HG03045 (cell line): ENCODE measurements at regions not wholly inside any gene's neighbourhood (a gene's known extent, or its start where the extent isn't known, plus 50 kb on each side); places are given as distances from the start of the nearest gene placed in this dataset.

ENCODE experiments used
- ATAC-seq: cut with Tn5 transposase; IDR thresholded peaks from one replicate; pipeline ENCODE4 v1.9.1; 2021; ENCODE audit warnings: mild to moderate bottlenecking, moderate library complexity; ENCODE audit not compliant: unreplicated experiment

DNA sequence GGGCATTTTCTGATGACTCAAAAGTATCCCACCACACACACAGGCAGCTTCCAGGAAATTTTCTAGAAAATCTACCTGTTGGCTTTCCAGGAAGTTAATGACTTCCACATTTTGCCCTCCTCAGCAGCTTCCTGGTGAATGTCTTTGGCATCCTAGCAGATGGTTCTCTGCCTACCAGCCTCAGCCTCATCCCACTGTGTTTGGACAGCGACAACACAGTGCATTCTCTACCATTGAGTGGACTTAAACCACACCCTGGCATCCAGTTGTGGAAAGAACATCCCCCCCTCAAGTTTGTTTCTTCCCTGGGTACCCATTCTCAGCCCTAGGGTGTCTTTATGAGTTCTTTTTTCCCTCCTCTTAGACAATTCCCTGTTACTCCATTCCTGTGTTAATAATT is 50.8 kb upstream of the GADL1 start:
- no peak for ATAC-seq

DNA sequence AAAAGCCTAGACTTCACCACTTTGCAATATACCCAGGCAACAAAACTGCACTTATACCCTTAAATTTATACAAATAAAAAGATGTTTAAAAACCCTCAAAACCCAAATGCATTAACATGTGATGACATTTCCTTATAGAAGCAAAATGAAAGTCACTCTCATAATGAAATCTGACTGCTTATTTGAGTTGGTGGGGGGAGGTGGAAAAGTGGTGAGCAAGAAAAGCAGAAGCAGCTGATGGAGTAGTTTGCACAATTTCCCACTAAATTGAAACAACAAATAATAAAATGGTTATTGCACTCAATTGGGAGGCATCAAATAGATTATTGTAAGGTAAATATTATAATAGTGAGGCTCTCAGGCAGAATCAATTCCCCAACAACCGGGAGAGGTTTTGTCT is 54.0 kb upstream of the GADL1 start:
- ATAC-seq, result no peak

DNA sequence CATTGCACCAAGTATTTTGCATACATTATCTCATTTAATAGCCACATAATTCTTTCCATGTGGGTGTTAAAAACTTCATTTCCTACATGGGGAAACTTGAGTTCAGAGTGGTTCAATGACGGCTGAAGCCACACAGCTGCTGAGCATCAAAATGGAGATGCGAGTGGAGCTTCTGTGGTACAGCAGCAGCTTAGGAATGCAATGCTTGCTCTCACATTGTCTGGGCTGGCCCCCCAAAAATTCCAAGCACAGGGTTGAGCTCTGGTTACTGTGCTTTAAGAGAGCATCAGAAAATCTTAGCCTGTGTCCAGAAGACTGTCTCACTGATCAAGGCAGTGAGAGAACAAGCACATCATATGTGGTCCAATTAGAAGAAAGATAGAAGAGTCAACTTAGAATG is 57.4 kb upstream of the GADL1 start:
- no peak for ATAC-seq

DNA sequence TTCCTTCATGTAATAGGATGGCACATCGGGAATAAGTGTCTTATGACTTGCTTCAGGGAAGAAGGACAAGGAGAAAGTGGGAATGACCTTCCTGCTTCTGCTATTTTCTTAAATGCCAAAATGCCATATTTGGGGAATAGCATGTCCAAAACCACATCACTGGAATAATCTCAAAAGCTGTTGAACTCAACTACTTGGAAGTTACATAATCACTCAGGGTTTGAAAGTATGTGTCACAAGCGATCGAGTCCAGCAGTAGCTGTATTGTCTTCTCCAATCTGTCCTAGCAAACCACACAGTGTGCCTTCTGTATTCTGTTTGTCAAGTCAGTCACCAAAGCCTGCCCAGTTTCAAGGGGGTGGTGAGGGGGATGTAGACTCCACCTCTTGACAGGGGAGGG is 58.3 kb upstream of the GADL1 start:
- no peak for ATAC-seq

DNA sequence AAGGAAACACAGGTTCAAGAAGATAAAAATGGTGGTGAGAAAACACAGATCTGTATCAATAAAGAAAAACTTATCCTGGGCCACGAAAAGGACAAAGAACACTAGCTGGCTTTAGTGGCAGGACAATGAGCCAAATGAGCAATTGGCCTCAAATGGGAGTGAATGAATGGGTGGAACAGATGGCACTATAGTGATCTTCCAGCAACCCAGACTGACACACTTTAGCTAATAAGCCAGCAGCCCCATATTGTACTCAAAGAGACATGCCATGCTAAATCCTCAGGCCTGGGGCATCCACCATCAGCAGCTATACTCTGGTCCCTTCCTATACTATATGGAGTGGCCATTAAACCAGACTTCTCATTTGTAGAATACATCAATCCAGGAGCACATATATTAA is 60.0 kb upstream of the GADL1 start:
- no peak for ATAC-seq

DNA sequence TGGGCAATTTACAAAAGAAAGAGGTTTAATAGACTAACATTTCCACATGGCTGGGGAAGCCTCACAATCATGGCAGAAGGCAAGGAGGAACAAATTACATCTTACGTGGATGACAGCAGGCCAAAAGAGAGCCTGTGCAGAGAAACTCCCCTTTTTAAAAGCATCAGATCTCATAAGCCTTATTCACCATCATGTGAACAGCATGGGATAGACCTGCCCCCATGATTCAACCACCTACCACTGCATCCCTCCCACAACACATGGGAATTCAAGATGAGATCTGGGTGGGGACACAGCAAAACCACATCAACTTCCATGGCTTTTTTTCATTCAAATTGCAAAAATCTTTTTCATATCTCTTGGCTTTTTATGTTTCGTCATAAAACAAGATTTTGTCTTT is 67.6 kb upstream of the GADL1 start:
- ATAC-seq, result no peak

DNA sequence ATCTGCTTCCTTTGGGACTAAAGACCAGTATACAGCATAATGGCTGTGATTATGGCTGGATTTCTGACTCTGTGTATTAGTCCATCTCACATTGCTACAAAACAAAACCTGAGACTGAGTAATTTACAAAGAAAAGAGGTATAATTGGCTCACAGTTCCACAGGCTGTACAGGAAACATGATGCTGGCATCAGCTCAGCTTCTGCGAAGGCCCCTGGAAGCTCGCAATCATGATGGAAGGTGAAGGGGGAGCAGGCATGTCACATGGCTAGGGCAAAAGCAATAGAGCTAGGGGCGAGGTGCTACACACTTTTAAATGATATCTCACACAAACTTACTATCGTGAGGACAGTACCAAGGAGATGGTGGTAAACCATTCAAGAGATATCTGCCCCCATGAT is 68.0 kb upstream of the GADL1 start:
- no peak for ATAC-seq

DNA sequence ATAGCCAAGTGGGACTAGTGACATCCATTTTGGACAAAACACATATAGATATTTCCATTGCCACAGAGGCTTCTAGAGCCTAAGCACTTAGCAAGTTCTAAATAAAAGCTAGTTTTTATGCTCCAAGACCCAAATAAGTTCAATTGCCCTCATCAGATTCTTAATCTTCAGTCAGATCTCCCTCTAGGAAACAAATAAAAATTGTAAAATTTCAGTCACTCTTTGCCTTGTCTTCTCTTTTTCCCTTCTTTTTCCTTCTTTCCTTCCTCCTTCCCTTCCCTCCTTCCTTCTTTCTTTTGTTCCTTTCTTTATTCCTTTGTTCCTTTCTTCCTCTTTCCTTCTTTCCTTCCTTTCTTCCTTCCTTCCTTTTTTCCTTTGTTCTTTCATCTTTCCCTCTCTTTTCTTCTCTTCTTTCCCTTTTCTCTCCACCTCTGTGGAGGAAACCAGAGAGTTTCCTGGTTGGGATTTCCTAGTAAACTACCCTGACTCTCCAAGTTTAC is 68.8 kb upstream of the GADL1 start:
- ATAC-seq, result no peak

DNA sequence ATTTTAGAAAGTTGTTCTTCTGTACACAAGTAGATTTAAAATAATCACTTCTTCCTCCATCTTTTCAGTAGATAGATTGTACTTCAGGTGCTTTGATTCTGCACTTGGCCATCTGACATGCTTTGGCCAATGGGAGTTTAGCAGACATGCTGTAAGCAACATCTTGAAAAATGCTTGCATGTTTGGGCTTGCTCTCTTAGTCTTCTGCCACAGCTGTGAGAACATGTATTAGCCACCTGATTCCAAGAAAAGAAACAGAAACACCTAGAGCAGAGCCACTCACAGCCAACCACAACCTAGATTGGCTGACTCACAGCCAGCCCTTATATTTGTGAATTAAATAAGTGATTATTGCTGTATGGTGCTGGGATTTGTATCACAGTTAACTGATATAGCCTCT is 70.2 kb upstream of the GADL1 start:
- ATAC-seq, result peak; percentile 94

DNA sequence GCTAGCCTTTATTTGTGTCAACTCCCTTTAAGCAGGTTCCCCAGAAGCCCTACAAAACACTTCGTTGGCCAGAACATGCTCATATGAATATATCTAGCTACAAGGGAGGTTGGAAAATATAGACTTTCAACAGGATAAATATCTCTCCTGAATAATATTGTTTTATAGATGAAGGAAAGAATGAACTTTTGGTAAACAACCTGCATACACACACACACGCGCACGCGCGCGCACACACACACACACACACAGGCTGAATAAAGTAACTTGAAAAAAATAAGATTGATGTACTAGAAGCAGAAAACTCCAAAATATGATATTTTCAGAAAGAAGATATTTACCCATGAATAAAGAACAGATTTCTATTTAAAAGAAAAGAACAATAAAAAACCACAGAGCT is 72.4 kb upstream of the GADL1 start:
- ATAC-seq, result no peak

DNA sequence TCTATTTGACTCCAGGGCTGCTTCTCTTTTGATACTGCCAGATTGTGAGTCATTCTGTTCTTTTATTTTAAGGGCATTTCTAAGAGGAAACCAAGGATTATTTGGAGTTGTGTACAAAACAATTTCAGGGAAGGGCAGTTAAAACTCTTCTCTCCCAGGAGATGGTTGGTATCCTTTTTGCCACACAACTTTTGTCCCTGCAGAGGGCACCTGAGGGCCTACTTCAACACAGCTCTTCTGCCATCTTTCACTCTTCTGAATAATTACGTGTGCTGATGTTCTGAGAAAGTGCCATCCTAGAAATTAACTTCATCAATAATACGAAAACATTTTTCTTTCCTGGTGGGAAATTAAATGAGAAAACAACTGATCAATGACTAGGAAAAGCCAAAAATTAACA is 75.7 kb upstream of the GADL1 start:
- ATAC-seq, result no peak

DNA sequence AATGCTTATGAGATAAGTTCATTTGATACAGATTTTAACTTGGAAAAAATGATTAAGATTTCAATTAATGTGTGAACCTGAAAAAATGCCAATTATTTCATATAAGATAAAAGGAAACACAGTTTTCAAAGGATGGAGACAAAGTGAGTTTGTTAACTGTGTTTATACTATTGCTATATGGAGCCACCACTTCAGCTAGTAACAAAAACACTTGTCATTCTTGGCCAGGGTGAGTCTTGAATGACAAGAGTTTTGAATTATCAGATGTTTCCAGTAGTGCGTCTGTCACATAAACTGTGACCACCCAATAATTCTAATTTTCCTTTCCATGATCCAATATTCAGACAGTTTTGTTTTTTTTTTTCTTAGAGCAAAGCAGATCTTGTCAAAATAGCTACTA is 78.0 kb upstream of the GADL1 start:
- no peak for ATAC-seq

DNA sequence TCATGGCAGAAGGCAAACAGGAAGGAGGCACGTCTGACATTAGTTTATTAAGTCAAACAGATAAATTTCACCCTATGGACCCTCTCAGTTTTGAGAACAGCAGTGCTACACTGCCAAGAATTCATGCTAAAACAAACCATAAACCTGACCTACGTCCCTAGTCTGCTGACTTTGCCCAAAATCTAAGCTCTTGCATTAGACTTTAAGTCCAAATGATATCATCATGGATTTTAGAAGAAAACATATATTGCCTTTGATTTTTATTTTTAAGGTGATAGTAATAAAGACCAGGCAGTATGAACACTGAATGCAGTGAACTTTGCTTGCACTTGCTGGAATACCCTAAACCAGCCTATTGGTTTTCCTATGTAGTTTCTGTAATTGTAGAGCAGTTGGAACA is 79.6 kb upstream of the GADL1 start:
- ATAC-seq, result no peak

DNA sequence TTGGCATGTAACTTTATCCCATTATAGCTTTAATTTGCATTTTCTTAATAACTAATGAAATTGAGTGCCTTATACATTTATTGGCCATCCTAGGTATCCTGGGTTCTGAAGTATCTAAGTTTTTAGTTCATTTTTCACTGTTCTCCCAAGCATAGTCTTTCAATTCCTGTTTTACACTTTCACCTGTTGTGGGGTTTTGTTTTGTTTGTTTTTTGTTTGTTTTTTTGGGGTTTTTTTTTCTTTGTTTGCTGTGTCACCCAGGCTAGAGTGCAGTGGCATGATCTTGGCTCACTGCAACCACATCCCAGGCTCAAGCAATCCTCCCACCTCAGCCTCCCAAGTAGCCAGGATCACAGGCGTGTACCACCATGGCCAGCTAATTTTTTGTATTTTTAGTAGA is 83.1 kb upstream of the GADL1 start:
- no peak for ATAC-seq

DNA sequence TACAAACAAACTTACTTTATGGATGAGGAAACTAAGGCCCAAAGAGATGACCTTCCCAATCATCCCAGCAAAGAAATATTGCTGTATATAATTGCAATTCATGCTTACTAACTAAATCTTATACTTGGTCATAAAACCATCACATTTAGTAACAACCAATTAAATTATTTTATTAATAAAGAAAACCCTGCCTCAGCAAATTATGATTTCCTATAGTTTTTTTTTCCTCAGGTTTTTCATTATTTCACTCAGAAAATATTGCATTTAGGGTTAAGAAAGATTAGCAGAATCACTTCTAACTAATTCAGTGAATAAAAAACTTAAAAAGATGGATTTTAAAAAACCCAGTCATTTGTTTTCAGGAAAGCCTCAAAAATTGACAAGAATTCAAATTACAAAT is 86.5 kb upstream of the GADL1 start:
- ATAC-seq, result no peak

DNA sequence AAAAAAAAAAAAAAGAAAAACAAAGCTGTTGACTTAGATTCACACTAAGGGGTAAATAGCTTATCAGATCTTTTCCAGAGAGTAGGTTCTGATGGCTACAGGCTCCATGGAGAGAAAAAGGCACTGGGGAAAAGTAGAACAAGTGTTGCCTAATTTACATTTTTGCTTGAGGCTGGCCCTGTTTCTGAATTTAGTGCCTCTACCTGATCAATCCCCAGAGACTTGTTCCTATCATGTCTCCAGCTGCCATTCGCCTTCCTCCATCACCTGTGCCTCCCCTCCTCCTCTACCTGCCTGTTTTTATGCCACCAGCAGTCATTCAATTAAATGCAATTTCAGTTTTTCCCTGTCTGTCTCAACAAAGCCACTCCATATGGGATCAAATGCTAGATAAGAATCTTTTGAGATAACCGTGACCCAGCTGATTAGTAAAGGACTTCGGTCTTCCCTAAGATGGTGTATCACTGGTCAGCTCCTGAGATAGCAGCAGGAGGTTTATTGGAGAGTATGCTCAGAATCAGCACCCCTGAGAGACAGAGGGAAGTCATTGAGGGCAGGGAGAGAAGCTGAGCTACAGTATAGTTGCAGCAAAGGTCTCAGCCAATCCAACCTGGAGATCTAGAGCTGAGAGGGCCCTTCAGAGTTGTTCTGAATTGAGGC is 88.1 kb upstream of the GADL1 start:
- no peak for ATAC-seq

DNA sequence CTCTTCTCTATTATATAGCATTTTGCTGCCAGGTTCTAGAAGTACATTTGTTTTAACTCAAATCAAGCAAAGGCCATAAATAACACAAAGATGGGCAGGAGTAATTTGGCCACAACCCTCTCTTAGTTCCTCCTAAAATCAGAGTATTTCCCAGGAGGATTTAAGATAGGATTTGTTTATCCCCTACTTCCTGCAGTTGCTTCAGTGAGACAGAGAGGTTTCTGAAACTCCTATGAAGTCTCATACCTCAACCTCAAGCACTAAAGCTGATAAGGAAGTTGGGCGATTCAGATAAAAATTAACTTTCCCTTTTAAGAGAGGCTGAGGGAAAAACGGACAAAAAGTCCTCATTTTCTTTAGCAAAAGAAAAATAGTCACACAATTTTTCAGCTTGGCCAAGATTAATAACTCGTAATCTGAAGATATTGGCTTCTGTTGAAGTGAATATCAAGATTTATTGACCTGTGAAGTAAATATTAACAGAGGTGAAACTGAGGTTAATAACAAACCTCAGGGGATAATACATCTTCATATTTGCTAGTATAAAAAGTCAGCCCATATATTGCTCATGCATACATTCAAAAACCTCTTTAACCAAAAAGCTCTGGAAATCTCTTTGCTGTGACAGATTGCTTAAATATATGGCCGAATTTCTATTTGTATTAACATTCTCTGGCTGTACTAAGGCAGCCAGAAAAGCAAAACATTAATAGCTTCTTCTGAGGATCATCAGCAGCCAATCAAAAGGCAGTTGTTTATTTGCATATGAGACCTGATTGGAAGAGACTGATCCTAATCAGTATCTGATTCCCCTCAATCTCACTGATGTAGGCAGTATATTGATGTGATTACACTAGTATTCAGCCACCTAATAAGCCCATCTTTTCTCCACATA is 90.6 kb upstream of the GADL1 start:
- ATAC-seq, result no peak

DNA sequence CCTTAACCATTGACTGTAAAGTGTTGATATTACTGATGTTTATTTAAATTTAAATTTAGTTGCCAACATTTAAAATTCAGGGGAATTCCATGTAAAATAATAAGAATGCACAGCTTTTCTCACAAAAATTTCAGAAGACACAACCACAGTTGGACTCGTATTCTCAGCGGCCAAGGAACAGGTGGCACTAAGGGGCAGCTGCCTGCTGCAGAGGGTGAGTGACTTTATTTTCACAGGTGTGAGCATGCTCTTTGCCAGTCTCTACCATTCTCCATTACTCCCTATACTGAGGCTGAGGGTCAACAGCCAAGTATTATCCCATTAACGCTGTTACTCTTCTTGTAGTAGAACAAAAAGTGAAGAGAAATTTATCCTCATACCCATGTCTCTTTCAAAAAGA is 92.1 kb upstream of the GADL1 start:
- no peak for ATAC-seq

DNA sequence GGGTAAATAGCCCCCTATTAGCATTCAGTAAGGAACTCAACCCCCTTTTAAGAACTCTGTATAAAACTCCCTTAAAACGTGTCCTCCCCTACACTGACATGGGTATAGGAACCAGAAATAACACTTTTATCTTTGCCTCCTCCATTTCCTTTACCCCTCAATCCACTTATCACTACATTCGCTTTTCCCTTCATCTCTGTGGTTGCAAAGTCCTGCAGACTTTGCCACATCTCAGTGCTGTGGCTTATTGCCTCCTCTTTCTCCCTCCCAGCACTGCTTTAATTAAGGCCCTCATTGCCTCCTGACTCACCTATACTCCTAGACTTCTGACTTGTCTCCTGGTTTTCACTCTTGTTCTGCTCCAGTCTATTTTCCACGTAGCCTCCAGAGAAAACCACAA is 94.3 kb upstream of the GADL1 start:
- ATAC-seq, result no peak

DNA sequence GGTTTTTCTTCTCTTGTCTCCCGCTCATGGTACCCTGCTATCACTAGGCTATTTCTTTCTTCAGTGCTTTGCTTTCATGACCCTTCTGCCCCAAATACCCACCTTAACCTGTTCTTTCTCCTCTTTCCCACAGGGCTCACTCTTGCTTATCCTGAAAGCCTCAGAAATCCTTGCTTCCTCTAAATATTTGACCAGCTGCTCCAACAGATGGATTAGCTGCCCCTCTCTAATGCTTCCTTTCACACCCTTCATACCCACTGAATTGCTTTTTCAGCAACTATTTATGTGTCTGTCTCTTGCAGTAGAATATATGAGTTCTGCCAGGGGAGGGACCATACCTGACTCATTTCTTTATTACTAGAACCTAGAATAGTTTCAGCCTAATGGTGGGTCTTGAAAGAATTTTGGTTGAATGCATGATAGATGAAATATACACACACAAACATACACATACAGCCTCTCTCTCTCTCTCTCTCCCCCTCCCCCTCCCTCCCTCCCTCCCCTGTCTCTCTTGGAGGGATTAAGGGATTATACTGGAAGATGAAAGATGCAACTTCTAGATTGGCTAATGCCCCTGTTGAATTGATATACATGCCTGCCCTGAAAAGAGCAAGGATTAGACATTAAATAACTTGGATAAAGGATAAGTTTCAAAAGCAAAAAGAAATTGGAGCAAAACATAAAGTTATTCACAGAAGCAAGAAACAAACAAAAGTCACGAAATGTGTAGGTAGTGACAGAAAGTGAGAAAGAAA is 95.0 kb upstream of the GADL1 start:
- ATAC-seq, result no peak

DNA sequence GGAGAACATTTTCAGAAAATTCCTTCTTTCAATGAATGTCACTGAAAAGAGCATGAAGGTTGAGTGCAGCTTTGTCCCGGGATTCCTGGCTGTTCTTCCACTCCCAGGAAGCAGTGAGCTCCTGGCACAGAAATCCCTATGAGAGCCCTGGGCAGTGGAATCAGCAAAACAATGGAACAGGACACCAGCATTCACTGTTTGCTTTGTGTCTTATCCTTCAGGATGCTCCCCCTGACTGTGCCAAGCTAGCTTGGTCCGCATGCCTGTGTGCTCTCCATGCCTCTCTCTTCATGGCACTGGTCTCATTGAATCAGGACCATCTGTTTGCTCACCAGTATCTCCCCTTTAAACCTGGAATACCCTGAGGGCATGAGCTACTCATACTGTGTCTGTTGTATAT is 102.0 kb upstream of the GADL1 start:
- ATAC-seq, result no peak

DNA sequence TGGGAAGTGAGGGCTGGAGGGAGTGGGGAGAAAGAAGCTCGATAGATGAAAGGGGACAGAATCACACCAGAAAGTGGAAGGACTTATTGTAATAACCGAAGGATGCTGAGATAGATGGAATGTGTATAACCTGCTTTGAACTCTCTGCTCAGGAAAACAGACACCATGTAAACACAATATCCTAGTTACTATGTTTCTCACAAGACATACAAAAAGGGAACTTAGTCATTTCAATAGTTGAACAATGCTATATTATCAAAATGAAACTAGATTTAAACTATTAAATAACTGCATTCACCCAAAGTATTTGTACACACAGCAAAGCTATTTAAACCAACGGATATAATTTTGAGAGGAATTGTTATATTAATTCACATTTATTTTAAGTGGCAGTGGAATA is 108.3 kb upstream of the GADL1 start:
- ATAC-seq, result no peak
